Motor neuron (in vitro differentiated cells): ENCODE measurements at regions not wholly inside any gene's neighbourhood (a gene's known extent, or its start where the extent isn't known, plus 50 kb on each side); places are given as distances from the start of the nearest gene placed in this dataset.

Source experiments
- ATAC-seq, 8 experiments: fragments of 200-7000 bp; cut with Tn5 transposase; replicated peaks in 6 of 8; 2 replicates each; pipeline ENCODE4 v1.8.0; 2021; ENCODE audit warnings: mild to moderate bottlenecking in 8 of 8, moderate library complexity in 8 of 8
- H3K27ac ChIP-seq, 2 donors: fragments of 250-450 bp; sonication (Bioruptor Pico); 2 replicates each; pipeline ENCODE4 v1.9.0; 2021; ENCODE audit warnings: antibody characterized with exemption in 2 of 2, mild to moderate bottlenecking in 2 of 2, moderate library complexity in 1 of 2
- H3K4me1 ChIP-seq, 2 donors: fragments of 250-450 bp; sonication (Bioruptor Pico); replicated peaks in 1 of 2; 2 replicates each; pipeline ENCODE4 v1.6.1; 2021; ENCODE audit warnings: antibody characterized with exemption in 2 of 2, mild to moderate bottlenecking in 2 of 2, moderate library complexity in 1 of 2
- H3K4me3 ChIP-seq, 5 donors: fragments of 250-450 bp; sonication (Bioruptor Pico); 2 replicates each; pipeline ENCODE4 v1.9.0; 2021; ENCODE audit warnings: antibody characterized with exemption in 5 of 5, mild to moderate bottlenecking in 5 of 5, moderate library complexity in 4 of 5
- WGBS, 10 experiments: fragments of 450-650 bp; shearing (Covaris generic); methylation state at CpG; one replicate each; pipeline ENCODE4 v1.0.0; 2022; 5-methylcytosine and 5-hydroxymethylcytosine counted together
- in situ Hi-C, 9 experiments: fragments of 400-800 bp; cut with MboI; loops; one replicate each; pipeline ENCODE4 v1.15.0; 2021; ENCODE audit warnings: low sequenced_read_pairs in 9 of 9, low pct_unique_long_range_greater_than_20kb in 2 of 9; ENCODE audit not compliant: unreplicated experiment in 9 of 9

GRCh38 chr5:155974369-155974768 is 352.6 kb upstream of the SGCD start:
- Histone ChIP-seq H3K4me1 (peaks cover 14 to 15% of the 10 kb centered on the region in 2 donors), H3K27ac (no peak overlapping the region), H3K4me3 (no peak overlapping the region)
- in situ Hi-C loops, result loop anchor here in 1 of 9 experiments (25.0 kb wide), 1 partner anchor 838 kb away; no protein-coding TSS in a partner anchor
- no peak for ATAC-seq
- 100% methylated on average over 2 of the region's 2 CpGs; no CpG with 5 or more reads in 9 of the 10 experiments for WGBS, 10 experiments

GRCh38 chr5:155978850-155979249 is 348.1 kb upstream of the SGCD start:
- ATAC-seq, result peak in 7 of 8 experiments; percentile 57 to 94 (median 77)
- 3 to 73% (median 53%) methylated on average over 1 to 3 of the region's 3 CpGs; no CpG with 5 or more reads in 4 of the 10 experiments for WGBS, 10 experiments
- no peak overlapping the region for H3K27ac ChIP-seq
- H3K4me3 ChIP-seq, result no peak overlapping the region
- H3K4me1 ChIP-seq, result peaks cover 15% of the 10 kb centered on the region in 2 donors
- in situ Hi-C loops, result no loop called here

- 66 to 100% (median 85%) methylated on average over 1 to 3 of the region's 3 CpGs; no CpG with 5 or more reads in 2 of the 10 experiments for whole genome bisulfite sequencing, 10 experiments
- peaks cover 15 to 17% of the 10 kb centered on the region in 2 donors for H3K4me1 ChIP-seq
- no peak overlapping the region for H3K27ac ChIP-seq
- H3K4me3 ChIP-seq, result no peak overlapping the region
- in situ Hi-C loops, result no loop called here
- no peak for ATAC-seq
Measured at GRCh38 chr5:155982354-155982753, 344.6 kb upstream of the SGCD start.

- Histone ChIP-seq H3K27ac (no peak overlapping the region), H3K4me3 (no peak overlapping the region), H3K4me1 (peaks cover 5 to 7% of the 10 kb centered on the region in 2 donors)
- WGBS, 10 experiments, result 0 to 100% (median 86%) methylated on average over 1 to 3 of the region's 3 CpGs
- ATAC-seq, result peak in 3 of 8 experiments; percentile 87 to 93 (median 90)
- in situ Hi-C loops, result no loop called here
Measured at GRCh38 chr5:155983954-155984353, 343.0 kb upstream of the SGCD start.

GRCh38 chr5:155987265-155987810 is 339.6 kb upstream of the SGCD start:
- no peak overlapping the region for H3K4me3 ChIP-seq
- in situ Hi-C loops, result no loop called here
- ATAC-seq, result no peak
- H3K27ac ChIP-seq, result no peak overlapping the region
- WGBS, 10 experiments, result 36 to 100% (median 78%) methylated on average over 1 to 5 of the region's 5 CpGs; no CpG with 5 or more reads in 1 of the 10 experiments
- H3K4me1 ChIP-seq, result peaks cover 0 to 5% of the 10 kb centered on the region in 2 donors

GRCh38 chr5:155989879-155990278 is 337.1 kb upstream of the SGCD start:
- no peak for ATAC-seq
- Histone ChIP-seq H3K4me1 (peaks cover 0 to 3% of the 10 kb centered on the region in 2 donors), H3K27ac (no peak overlapping the region), H3K4me3 (no peak overlapping the region)
- WGBS, 10 experiments, result 0 to 83% (median 43%) methylated on average over 1 of the region's 1 CpG; no CpG with 5 or more reads in 2 of the 10 experiments
- in situ Hi-C loops, result no loop called here

GRCh38 chr5:155996123-155996522 is 330.8 kb upstream of the SGCD start:
- 20 to 100% (median 76%) methylated on average over 1 to 5 of the region's 5 CpGs; no CpG with 5 or more reads in 3 of the 10 experiments for WGBS, 10 experiments
- H3K4me3 ChIP-seq, result no peak overlapping the region
- in situ Hi-C loops, result no loop called here
- no peak overlapping the region for H3K27ac ChIP-seq
- ATAC-seq, result no peak
- no peaks in the 10 kb centered on the region for H3K4me1 ChIP-seq

GRCh38 chr5:155998257-155998656 is 328.7 kb upstream of the SGCD start:
- in situ Hi-C loops, result no loop called here
- no peak for ATAC-seq

GRCh38 chr5:156000115-156000514 is 326.8 kb upstream of the SGCD start:
- Histone ChIP-seq H3K4me1 (peaks cover 0 to 7% of the 10 kb centered on the region in 2 donors), H3K27ac (no peak overlapping the region), H3K4me3 (no peak overlapping the region)
- in situ Hi-C loops, result no loop called here
- WGBS, 10 experiments, result 60 to 100% (median 88%) methylated on average over 1 of the region's 1 CpG; no CpG with 5 or more reads in 5 of the 10 experiments
- ATAC-seq, result no peak

More at GRCh38 chr5:155998257-155998656, 328.7 kb upstream of the SGCD start:
- peaks cover 0 to 3% of the 10 kb centered on the region in 2 donors for H3K4me1 ChIP-seq
- no peak overlapping the region for H3K27ac ChIP-seq
- H3K4me3 ChIP-seq, result no peak overlapping the region
- WGBS, 10 experiments, result 57 to 100% (median 85%) methylated on average over 1 to 2 of the region's 2 CpGs; no CpG with 5 or more reads in 2 of the 10 experiments

GRCh38 chr5:156004754-156005153 is 322.2 kb upstream of the SGCD start:
- 70 to 100% (median 84%) methylated on average over 1 to 5 of the region's 6 CpGs; no CpG with 5 or more reads in 1 of the 10 experiments for WGBS, 10 experiments
- in situ Hi-C loops, result no loop called here

GRCh38 chr5:156006026-156006647 is 320.8 kb upstream of the SGCD start:
- in situ Hi-C loops, result no loop called here
- peak in 4 of 8 experiments; percentile 22 to 75 (median 70) for ATAC-seq
- H3K27ac ChIP-seq, result no peak overlapping the region
- no peak overlapping the region for H3K4me3 ChIP-seq
- peaks cover 7 to 11% of the 10 kb centered on the region in 2 donors for H3K4me1 ChIP-seq
- WGBS, 10 experiments, result 53 to 100% (median 80%) methylated on average over 2 to 6 of the region's 6 CpGs

More at GRCh38 chr5:156004754-156005153, 322.2 kb upstream of the SGCD start:
- Histone ChIP-seq H3K4me1 (peaks cover 7 to 11% of the 10 kb centered on the region in 2 donors), H3K27ac (no peak overlapping the region), H3K4me3 (no peak overlapping the region)
- ATAC-seq, result no peak

- H3K27ac ChIP-seq, result no peak overlapping the region
- in situ Hi-C loops, result no loop called here
- H3K4me1 ChIP-seq, result peaks cover 0 to 11% of the 10 kb centered on the region in 2 donors
- no peak overlapping the region for H3K4me3 ChIP-seq
- ATAC-seq, result no peak
- 86 to 100% (median 94%) methylated on average over 1 of the region's 1 CpG; no CpG with 5 or more reads in 6 of the 10 experiments for WGBS, 10 experiments
Measured at GRCh38 chr5:156008844-156009243, 318.1 kb upstream of the SGCD start.

- WGBS, 10 experiments, result 33 to 100% (median 73%) methylated on average over 1 to 5 of the region's 5 CpGs; no CpG with 5 or more reads in 1 of the 10 experiments
- in situ Hi-C loops, result no loop called here
- peak in 5 of 8 experiments; percentile 29 to 80 (median 51) for ATAC-seq
- Histone ChIP-seq H3K4me1 (peaks cover 0 to 11% of the 10 kb centered on the region in 2 donors), H3K27ac (no peak overlapping the region), H3K4me3 (no peak overlapping the region)
Measured at GRCh38 chr5:156009583-156009982, 317.4 kb upstream of the SGCD start.
